GM21717 (cell line): ENCODE measurements at regions not wholly inside any gene's neighbourhood (a gene's known extent, or its start where the extent isn't known, plus 50 kb on each side); places are given as distances from the start of the nearest gene placed in this dataset.

Experiments used
- ATAC-seq: cut with Tn5 transposase; IDR thresholded peaks from one replicate; pipeline ENCODE4 v1.9.1; 2021; ENCODE audit warnings: mild to moderate bottlenecking, moderate library complexity; ENCODE audit not compliant: unreplicated experiment

DNA sequence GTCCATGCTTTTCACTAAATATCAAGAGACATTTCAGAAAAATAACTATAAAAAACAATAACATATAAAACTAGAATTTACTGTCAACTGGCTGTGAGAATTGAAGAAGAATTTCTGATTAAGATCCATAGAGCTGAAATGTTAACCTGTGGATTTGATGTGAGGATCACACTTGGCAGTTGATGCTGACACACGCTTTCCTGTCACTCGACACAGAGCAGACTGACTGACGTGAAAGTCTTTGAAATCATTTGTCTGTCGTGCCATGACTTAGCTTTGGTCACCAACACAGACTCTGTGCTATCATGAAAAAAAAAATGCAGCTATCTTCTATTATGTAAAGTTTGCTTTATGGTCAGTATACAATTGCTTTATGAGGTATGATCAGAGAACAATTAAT, 706.0 kb upstream of the ZP4 start:
- ATAC-seq, result no peak

DNA sequence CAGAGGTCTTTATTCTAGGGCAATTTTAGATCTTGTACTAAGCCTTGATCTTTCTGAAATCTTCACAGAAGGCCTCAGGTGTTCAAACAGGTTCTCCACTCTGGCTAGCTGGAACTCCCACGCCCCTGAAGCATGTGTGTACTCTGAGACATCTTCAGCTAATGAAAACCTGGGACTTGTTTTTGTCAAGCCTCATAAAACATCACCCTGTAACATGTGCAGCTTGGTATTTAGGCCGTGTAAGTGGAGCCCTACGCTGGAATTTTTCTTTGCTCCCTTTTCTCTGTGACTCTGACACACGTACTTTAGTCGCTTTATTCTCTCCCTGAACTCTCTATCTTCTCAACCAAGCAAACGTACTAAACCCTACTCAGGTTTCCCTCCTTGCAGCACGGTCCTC, 701.9 kb upstream of the ZP4 start:
- ATAC-seq, result no peak

DNA sequence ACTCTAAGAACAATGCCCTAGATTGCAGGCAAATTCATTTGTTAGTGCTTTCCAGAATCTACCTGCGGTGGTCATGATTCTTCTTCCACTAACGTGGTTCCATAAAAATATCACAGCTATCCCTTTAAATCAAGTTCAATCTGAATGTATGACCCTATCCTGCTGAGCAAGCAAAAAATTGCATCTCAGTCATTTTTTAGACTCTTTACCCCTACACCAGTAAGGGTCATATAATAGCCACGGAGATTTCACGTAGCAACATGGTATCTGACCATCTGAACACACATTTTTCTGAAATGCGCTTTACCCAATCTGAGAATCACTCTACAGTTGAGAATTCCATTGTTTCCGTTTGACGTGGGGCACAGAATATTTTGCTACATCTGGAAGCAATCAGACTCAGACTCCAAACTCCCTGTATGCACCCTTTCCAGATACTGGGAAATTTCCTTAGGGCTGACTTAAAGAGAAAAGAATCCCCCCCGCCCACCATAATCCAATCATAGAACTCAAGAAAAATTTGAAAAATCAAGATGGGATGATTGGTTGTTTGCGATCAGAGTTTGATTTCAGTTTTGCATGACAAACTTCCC, 699.2 kb upstream of the ZP4 start:
- no peak for ATAC-seq

DNA sequence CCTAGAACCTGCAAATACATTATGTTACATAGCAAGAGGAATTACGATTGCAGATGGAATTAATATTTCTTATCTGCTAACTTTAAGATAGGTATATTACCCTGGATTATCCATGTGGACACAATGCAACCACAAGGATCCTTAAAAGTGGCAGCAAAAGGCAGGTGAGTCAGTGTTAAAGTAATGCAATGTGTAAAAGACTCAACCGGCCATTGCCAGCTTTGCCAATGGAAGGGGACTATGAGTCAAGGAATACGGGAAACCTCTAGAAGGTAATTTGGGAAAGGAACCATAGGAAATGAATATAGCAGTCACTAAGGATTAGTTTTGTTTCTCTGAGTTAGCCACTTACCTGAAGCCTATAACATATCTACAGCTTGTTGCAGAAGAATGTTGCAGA, 692.1 kb upstream of the ZP4 start:
- no peak for ATAC-seq

DNA sequence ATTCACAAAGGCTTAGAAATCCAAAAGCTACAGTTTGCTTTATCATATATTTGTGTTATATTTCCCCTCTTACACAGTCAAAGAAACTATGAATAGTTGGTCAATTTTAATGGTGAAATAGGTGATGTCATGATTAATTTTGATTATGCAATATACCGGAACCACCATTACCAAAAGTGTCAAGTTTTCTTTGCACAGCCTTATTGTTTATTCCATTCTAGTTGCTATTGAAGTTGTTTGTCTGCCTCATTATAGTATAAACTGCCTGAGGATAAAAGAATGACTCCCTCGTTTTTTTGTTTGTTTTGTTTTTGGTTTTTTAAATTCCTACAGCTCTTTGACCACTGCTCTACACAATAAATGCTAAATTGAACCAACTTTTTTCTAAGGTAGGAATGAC, 690.6 kb upstream of the ZP4 start:
- no peak for ATAC-seq

DNA sequence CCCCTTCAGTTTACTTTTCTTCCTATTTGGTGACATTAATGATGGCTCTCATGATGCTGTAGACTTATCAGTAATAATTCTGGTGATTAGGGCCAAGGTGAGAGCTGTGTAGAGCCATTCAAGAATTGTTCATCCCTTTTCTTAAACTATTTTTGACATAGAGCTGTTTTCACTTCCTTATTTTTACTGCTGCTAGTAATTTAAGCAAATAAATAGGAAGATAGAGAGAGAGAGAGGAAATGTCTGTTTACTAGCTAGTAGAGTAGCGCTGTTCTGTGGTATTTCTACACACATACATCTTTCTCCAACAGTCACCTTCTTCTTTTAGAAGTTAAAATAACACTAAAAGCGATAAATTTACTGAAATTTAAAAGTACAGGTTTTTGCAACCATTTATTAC, 678.0 kb upstream of the ZP4 start:
- no peak for ATAC-seq

DNA sequence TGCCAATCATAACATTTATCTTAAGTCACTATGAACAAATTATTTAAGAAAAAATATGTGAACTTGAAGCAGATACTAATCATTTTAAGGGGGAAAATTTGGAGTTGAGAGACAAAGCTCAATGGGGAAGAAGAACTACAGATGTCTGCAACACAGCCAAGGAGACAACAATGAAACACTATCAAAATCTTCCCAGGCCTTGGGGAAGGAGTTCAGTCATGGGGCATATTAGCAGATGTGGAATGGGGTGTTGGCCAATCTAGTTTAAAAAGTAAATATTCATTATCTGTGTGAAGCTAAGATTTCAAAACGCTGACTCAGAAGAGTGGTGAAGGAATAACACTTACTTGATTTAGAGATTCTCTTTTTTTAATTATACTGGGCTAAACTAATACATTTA, 671.6 kb upstream of the ZP4 start:
- ATAC-seq, result no peak

DNA sequence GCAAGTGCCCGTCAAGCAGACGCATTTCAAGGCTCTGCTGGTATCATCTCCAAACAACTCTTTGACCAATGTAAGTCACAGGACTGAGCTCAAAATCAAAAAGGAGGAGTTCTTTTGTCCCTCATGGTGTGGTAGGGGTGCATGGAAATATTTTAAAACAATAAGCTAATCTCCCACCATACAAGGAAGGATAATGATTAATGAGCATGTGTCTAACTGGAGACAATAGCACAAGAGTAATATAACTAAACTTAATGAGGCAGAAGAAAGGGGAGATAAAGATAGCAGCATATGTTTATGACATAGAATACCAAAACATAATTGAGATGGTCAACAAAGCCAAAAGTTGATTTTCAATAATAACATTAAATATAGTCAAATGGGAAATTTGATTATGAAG, 668.0 kb upstream of the ZP4 start:
- ATAC-seq, result no peak

DNA sequence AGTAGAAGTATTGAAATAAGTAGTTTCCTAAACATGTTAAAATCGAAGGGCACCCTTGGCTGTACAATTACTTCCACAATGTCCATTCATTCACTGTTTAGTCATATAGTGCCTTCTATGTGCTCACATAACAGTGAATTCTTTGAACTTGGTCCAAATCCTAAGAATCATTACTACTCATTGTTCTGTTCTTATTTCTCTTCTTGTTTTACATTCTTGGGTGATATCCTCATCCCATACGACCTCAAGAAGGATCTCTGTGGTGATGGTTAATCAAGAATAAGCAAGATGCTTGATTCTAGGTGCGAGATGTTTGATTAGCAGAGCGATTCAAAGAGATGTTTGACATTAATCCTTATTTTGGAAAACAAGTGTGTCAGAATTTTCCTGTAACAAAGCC, 667.4 kb upstream of the ZP4 start:
- no peak for ATAC-seq

DNA sequence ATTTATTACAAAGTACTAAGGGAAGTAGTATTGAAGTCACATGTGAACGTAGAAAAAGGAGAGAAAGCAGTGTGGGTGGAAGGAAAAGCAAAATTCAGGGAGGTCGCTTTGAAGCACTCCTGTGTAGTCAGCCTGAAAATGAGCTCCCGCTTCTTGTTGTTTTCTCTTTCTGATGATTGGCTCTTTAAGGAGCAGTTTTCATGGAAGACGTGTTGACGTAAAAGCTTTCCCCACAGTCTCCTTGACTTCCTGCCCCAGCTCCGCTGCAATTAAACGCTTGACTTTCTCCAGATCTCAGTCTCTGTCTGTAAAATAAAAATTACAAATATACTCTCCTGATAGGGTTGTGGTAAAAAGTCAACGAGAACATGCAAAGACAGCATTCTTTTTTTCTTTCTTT, 661.5 kb upstream of the ZP4 start:
- no peak for ATAC-seq

DNA sequence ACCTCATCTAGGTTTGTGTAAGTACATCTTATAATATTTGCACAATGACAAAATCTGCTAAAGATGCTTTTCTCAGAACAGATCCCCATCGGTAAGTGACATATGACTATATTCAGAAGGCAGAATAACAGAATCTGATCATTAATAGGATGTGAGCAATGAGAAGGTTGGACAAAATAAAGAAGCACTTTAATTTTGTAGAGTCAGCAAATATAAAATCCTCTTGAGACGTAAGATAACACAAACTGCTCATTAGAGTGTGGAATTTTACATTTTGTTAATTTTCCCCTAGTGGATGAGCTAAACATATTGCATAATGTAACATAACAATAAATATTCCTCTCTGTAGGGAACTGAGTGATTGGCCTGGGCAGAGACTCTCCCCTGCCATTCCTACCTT, 658.4 kb upstream of the ZP4 start:
- no peak for ATAC-seq

DNA sequence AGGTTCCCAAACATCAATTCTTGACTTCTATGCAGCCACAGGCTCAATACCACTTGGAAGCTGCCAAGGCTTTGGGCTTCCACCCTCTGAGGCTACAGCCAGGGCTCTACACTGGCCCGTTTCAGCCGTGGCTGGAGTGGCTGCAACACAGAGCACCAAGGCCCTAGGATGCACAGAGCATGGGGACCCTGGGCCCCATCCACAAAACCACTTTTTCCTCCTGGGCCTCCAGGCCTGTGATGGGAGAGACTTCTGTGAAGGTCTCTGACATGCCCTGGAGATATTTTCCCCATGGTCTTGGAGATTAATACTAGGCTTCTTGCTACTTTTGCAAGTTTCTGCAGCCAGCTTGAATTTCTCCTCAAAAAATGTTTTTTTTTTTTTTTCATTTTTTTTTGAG, 655.4 kb upstream of the ZP4 start:
- ATAC-seq, result no peak

DNA sequence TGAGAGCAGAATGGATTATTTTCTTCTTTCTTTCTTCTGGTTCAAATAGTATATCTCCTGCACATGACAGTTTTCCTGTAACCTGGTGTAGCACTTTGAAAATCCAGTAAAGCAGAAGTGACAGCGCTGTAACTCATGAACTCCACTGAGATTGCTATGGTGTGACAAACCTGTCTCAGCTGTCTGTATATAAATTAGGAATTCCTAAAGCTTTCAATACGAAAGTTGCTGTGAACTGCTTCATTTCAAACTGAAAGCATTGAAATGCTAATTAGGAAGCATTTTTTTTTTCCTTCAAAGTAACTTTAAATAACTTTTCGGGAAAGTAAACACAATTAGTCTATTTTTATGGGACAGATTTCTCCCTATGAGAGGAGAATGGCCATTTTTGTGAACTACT, 646.9 kb upstream of the ZP4 start:
- ATAC-seq, result no peak

DNA sequence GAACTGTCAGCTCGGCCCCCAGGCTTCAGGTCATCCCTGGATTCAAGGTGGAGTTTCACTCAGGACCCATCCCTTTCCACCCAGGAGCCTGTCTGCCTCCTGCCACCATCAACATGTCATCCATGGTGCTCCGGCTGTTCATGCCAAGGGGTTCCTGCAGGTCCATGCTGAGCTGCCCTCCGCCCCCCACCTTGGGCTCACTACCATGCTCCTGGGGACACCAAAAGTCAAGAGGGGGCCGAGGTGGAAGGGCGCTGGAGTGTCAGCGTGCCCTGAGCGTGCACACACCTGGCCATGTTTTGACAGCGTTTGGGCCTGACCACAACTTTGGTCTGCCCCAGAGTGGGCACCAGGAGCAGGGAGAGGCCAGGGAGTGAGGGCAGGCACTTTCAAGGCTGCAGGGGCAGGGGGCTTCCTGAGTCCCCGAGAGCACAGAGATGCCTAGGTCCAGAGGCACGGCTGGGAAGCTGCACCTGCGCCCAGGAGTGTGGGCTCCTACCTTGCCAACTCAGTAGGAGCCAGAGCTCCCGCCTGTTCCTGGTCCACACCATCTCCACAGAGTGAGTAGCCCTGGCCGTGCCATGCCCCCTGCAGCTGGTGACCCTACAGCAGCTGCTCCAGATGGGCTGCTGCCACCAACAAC, 639.6 kb upstream of the ZP4 start:
- no peak for ATAC-seq

DNA sequence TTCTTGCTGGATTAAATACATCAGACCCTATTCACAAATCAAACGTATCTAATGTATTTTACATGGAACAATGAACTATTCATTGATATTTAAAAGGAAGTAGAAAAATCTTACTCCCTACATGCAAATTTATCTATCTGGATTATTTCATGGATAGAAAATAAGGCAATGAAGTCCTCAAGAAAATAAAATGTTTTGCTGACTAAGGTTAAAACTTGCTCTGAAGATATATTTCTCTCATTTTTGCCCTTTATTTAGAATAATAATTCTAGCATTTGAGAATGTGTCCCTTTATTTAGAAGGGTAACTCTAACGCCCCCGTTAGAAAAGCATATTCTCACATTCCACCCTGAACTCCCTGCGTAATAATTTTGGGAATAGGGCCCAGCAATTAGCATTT, 627.0 kb upstream of the ZP4 start:
- ATAC-seq, result no peak

DNA sequence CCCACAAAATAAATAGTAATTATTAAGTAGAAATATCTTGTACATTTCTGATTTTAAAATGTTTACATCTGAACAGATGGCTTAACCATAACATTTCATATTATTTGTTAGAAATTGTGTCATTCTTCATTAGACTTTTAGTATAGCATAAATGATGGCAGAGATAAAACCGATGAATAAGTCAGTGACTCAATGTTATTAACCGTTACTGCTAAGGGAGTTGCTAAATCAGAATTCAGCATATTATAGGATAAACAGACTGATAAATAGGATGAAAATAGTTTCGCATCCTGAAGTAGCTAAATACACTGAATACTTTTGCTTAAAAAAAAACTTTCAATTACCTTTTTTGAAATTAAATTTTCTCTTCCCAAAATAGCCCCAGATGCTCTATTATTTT, 610.6 kb upstream of the ZP4 start:
- no peak for ATAC-seq

DNA sequence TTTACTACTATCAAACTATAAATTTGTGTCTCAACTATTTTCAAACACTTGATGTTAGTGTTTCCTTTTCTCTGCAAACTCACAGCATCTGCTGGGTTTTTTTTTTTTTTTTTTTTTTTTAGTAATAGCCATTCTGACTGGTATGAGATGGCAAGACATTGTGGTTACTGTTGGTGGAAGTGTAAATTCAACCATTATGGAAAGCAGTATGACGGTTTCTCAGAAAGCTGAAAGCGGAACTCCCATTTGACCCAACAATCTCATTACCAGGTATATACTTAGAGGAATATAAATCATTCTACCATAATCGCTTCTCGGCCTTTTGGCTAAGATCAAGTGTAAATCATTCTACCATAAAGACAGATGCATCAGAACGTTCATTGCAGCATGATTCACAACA, 608.3 kb upstream of the ZP4 start:
- no peak for ATAC-seq

DNA sequence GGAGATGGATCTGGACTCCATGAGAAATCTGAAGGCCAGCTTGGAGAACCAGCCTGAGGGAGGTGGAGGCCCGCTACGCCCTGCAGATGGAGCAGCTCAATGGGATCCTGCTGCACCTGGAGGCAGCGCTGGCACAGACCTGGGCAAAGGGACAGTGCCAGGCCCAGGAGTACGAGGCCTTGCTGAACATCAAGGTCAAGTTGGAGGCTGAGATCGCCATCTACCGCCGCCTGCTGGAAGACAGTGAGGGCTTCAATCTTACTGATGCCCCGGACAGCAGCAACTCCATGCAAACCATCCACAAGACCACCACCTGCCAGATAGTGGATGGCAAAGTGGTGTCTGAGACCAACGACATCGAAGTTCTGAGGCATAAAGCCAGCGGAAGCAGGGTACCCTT, 601.5 kb upstream of the ZP4 start:
- ATAC-seq, result no peak

DNA sequence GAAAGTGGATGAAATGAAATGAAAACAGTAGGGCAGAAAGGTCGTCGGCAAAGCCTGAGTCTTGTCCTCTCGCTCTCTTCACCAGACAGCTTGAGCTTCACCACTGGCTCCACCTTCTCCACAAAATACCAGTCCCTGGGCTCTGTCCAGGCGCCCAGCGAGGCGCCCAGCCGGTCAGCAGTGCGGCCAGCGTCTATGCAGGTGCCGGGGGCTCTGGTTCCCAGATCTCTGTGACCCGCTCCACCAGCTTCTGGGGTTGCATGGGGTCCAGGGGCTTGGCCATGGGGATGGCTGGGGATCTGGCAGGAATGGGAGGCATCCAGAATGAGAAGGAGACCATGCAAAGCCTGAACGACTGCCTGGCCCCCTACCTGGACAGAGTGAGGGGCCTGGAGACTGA, 600.5 kb upstream of the ZP4 start:
- ATAC-seq, result no peak

DNA sequence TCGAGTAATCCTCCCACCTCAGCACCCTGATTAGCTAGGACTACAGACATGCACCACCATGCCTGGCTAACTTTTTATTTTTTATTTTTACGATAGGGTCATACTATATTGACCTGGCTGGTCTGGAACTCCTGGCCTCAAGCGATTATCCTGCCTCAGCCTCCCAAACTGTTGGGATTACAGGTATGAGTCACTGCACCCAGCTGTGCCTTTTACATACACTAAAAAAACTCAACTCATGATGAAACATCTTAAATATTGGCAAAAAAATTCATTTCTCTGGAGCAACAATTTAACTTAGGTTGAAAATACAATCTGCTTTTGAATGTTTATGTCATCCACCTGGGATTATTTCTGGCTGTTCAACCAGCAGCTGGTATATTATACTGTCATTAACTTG, 598.3 kb upstream of the ZP4 start:
- no peak for ATAC-seq

DNA sequence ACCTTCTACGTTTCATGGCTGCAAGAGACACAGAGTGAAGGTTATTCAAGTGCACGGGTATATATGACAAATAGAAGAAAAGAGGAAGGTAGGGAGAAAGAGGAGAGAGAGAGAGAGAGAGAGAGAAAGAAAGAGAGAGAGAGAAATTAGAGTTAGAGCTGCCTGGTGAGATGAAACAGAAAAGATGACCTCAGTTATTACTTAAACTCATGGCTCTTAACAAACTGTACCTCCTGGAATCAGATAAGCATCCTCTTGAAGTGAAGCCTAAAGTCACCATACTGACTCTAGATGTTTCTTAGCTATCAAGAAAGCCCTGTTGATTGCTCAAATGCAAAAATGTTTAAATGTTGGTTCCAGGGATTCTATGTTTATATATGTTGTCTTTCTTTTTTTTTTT, 597.7 kb upstream of the ZP4 start:
- no peak for ATAC-seq

DNA sequence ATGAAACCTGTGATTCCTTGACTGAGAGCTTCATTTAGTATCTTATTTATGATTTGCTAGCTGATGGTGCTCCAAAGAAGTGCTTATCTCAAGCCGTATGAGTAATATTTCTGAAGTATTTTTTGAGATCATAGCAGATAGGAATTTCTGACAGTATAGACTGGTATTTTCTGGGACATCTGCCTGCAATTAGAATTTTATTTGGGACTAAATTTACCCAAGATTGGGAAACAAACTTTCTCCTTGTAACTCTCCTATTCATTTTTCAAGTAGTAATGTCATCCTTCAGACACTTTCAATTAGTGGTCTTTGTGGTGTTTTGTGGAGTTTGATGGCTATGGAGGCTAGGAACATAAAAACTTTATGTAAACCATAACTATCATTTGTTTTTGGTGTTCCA, 597.2 kb upstream of the ZP4 start:
- no peak for ATAC-seq

DNA sequence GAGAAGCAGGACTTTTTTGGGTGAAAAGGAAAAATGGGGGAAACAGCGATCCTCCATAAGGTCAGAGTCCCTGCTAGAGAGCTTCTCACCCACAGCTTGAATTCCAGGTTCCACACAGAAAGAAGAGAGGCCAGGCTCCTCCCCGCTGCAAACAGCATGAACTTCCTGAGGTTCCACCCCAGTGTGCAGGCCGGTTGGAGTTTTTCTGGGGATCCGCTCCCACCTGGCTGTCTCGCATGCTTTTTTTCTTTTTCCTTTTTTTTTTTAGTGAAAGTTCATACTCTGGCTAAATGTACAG, 595.1 kb upstream of the ZP4 start:
- ATAC-seq, result no peak
